ENCODE measurements at regions not wholly inside any gene's neighbourhood (a gene's known extent, or its start where the extent isn't known, plus 50 kb on each side); places are given as distances from the start of the nearest gene placed in this dataset.

DNA sequence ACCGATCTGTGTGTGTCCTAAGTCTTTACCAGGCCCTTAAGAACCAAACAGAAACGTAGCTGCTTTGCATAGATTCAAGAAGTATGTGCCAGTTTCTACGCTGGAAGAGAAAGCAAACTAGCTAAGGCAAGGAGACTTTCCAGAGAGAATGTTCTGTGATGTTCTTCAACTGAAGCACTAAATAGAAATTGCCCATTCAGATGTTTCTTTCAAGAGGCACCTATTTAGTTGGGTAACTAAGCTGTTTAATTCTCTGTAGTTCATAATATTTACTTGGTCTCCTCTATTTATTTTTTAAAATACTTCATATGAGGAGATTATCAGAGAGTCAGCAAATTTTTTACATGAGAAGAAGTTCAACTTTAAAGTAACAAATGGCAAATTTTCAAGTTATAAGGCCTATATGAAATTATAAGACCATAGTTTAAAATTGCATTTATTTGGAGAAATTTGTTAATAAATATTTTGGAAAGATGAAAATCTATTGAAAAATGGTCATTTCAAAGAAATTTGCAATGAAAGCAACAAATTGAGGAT lies 279.0 kb downstream of the NEBL start:
- 0% methylated on average over 3 of the region's 3 CpGs for WGBS (ENCODE audit: low lambda C conversion rate)
- FAIRE-seq (no peak), ATAC-seq (no peak), DNase-seq (ENCODE audit: low spot score) (no peak)
- H3K9me3 ChIP-seq (ENCODE audit: low read length): peaks cover 16% of the 10 kb centered on the region; the same call in 1 of the 2 replicates
- BruUV-seq (replicated peaks): no TSS peak
- no peak overlapping the region for H3K4me2 ChIP-seq (ENCODE audit: low read depth, low read length)
- no peaks in the 10 kb centered on the region for H3K27me3 ChIP-seq (ENCODE audit: control insufficient read depth in 1 of 2, insufficient read depth in 2 of 2, low read length in 2 of 2)
- no peak overlapping the region for H3K4me3 ChIP-seq (replicated peaks in 1 of 3; ENCODE audit: insufficient read depth in 1 of 3, low read depth in 2 of 3, low read length in 3 of 3)
- in situ Hi-C loops (cut with HindIII; ENCODE audit: extremely low pct_ligation_motif_present, low pct_unique_long_range_greater_than_20kb): no loop called here
- TF ChIP-seq CEBPG (CRISPR knock-in tag; IDR thresholded peaks at IDR 0.05) (no peak), MAFK (conservative IDR thresholded peaks at IDR 0.05 in 1 of 2, IDR thresholded peaks at IDR 0.05 in 1 of 2; ENCODE audit: low read length in 2 of 2) (peak; percentile 61)
- intact Hi-C loops (cut with micrococcal nuclease; ENCODE audit: unreplicated experiment): no loop called here
- H3K9ac ChIP-seq (ENCODE audit: insufficient read depth, low read depth, low read length): no peak overlapping the region
- no peak overlapping the region for H3K27ac ChIP-seq (ENCODE audit: extremely low read length, insufficient read depth, low read length)
- H3K36me3 ChIP-seq (replicated peaks in 1 of 2; ENCODE audit: control insufficient read depth in 1 of 2, insufficient read depth in 2 of 2, low read length in 2 of 2): no peaks in the 10 kb centered on the region
- no peaks in the 10 kb centered on the region for H4K20me1 ChIP-seq (ENCODE audit: insufficient read depth, low read length)
- no peak overlapping the region for H2AFZ ChIP-seq (ENCODE audit: low read length)
- H3K79me2 ChIP-seq (ENCODE audit: insufficient read depth, low read length): no peaks in the 10 kb centered on the region
- ChIA-PET POLR2A (no interaction called here), CTCF (ENCODE audit: low intra/inter-chr PET ratio, low total read pairs) (no interaction called here)
- no peaks in the 10 kb centered on the region for H3K4me1 ChIP-seq (ENCODE audit: insufficient read depth, low read length)

DNA sequence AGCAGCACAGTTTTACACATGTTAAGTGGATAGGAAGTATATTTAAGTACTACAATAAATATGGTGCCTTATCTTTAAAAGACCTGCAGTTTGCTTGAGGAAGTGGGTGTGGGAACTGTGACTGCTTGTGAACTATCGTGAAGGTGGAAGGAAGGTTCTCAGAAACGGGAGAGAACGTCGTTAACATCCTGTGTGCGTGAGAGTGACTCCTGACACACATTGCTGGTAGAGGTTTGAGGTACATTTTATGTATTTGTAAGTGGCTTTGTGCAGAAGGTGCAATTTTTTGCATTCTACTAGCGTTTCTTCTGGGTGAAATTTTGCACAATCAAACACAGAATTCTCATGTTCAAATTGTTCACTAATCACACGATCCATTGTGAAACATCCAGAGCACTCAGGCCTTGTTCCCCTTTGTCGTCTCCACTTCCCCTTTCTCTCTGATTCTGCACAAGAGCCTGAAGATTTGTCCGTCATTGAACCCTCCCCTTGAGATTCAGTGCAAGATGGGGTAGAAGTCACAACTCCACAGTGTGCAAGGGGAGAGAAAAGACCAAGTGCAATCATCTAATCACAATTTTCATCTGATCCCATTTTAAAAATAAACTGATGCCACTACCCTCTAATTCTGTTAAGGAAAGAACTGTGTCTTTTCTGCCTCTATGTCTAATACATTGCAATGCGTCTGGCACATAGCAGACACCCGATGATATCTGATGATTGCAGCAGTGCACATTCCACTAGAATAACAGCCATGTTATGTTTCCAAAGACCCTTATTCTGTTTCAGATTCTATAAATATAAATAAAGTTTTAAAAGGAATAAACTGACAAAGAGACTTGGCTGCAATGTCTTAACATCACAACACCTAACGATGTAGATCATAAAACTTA lies 279.9 kb downstream of the NEBL start:
- no peak for DNase-seq (ENCODE audit: low spot score)
- Histone ChIP-seq H3K4me1 (ENCODE audit: insufficient read depth, low read length) (no peaks in the 10 kb centered on the region), H3K9ac (ENCODE audit: insufficient read depth, low read depth, low read length) (no peak overlapping the region), H3K27me3 (ENCODE audit: control insufficient read depth in 1 of 2, insufficient read depth in 2 of 2, low read length in 2 of 2) (no peaks in the 10 kb centered on the region), H3K4me2 (ENCODE audit: low read depth, low read length) (no peak overlapping the region), H3K9me3 (ENCODE audit: low read length) (peaks cover 16% of the 10 kb centered on the region; the same call in 1 of the 2 replicates), H4K20me1 (ENCODE audit: insufficient read depth, low read length) (no peaks in the 10 kb centered on the region), H3K36me3 (replicated peaks in 1 of 2; ENCODE audit: control insufficient read depth in 1 of 2, insufficient read depth in 2 of 2, low read length in 2 of 2) (no peaks in the 10 kb centered on the region), H3K79me2 (ENCODE audit: insufficient read depth, low read length) (no peaks in the 10 kb centered on the region), H3K27ac (ENCODE audit: extremely low read length, insufficient read depth, low read length) (no peak overlapping the region), H3K4me3 (replicated peaks in 1 of 3; ENCODE audit: insufficient read depth in 1 of 3, low read depth in 2 of 3, low read length in 3 of 3) (no peak overlapping the region), H2AFZ (ENCODE audit: low read length) (no peak overlapping the region)
- no peak for FAIRE-seq
- ATAC-seq: no peak
- BruUV-seq (replicated peaks): no TSS peak
- POLR2A ChIA-PET: no interaction called here
- WGBS (ENCODE audit: low lambda C conversion rate): 3% methylated on average over 12 of the region's 12 CpGs
- intact Hi-C loops (cut with micrococcal nuclease; ENCODE audit: unreplicated experiment) (no loop called here), in situ Hi-C loops (cut with HindIII; ENCODE audit: extremely low pct_ligation_motif_present, low pct_unique_long_range_greater_than_20kb) (no loop called here)
- CTCF ChIA-PET (ENCODE audit: low intra/inter-chr PET ratio, low total read pairs): no interaction called here
- no peak for TF ChIP-seq DNMT3B (CRISPR knock-in tag; conservative IDR thresholded peaks at IDR 0.05)
- no peak for TF ChIP-seq ZNF318 (CRISPR knock-in tag; IDR thresholded peaks at IDR 0.05)
- TF ChIP-seq ZNF264 (CRISPR knock-in tag; IDR thresholded peaks at IDR 0.05): no peak

Data from HepG2 (cell line).